Activated T-helper 1 cell treated with anti-CD3 and anti-CD28 coated beads, Interleukin-2, amount 50 U/mL, for 16 hours (primary cell): ENCODE measurements at regions not wholly inside any gene's neighbourhood (a gene's known extent, or its start where the extent isn't known, plus 50 kb on each side); places are given as distances from the start of the nearest gene placed in this dataset.
"Not testable (repeated sequence)": the region's sequence is repeated elsewhere in the genome, so short reads cannot be mapped to it uniquely, and the experiment has no call there.

Source experiments
- DNase-seq, 2 donors: peaks; one replicate each; pipeline ENCODE4 v3.0.0-alpha.2; 2020; ENCODE audit warnings: low read depth in 1 of 2, low spot score in 1 of 2

DNA sequence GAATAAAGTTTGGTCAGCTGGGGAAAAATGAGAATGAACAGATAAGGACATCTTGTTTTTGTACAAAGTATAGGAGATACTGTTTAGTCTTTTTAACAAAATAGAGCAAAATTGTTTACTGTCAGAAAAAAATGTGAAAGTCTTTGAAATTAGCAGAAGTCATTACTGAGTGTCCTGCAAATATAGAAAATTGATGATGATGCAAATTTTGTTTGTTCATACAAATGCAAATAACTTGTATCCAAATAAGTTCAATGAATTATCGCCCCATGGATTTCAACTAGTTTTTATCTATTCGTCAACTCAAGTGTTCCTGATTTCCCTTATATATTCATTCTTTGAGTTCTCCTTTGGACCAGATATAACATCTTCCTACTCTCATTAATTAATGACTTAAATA is 378.0 kb upstream of the SGO1 start:
- DNase-seq, result no peak

GRCh38 chr3:20563251-20563650 is 377.2 kb upstream of the SGO1 start:
- DNase-seq, result no peak

DNA sequence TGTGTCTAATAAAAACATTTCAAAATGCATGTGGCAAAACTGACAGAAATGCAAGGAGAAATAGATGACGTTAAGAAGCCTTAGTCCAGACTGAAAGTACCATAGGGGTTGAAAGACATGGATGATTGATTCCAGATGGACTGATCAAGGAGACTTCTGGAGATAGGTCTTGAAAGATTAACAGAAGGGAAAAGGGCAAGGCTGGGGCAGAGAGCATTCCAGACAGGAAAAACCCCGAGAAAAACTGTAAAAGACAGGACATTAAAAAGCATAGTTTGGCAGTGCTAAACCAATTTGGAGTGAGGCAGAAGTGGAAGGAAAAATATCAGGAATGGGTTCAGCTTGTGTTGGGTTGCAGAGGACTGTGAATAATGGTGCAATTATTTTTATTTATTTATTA is 375.2 kb upstream of the SGO1 start:
- DNase-seq, result no peak

DNA sequence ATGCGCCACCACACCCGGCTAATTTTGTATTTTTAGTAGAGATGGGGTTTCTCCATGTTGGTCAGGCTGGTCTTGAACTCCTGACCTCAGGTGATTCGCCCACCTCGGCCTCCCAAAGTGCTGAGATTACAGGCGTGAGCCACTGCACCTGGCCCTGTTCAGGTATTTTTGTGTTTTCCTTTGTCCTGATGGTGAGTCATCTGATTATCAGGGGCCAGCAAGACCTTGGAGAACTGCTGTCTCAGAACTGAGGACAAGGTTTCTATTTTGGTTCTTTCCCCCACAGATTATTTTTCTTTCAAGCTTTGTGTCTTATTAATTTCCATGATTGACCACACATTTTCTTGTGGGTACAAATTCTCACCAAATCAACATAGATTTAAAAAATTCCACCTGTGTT is 374.4 kb upstream of the SGO1 start:
- DNase-seq, result not testable (repeated sequence)

DNA sequence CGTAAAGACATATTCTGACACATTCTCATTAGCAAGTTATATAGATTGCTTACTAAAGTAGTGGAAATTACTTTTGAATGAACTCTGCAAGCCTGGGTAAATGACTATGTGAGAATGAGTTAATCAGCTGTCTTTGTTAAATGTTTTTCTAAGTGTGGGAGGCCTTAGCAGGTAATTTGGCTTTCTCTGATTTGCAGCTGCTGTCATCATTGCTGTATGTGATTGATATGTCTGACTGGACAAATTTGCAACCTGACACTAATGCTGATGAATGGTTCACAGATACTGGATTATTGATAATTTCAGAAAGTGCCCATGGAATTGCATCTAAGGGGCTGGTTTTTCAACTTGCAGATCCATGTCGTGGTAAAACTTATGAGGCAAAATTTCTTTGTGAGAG is 372.2 kb upstream of the SGO1 start:
- DNase-seq, result no peak

GRCh38 chr3:20556661-20557060 is 370.7 kb upstream of the SGO1 start:
- DNase-seq, result no peak

- DNase-seq, result no peak
Measured at GRCh38 chr3:20552605-20553275, 366.7 kb upstream of the SGO1 start.

DNA sequence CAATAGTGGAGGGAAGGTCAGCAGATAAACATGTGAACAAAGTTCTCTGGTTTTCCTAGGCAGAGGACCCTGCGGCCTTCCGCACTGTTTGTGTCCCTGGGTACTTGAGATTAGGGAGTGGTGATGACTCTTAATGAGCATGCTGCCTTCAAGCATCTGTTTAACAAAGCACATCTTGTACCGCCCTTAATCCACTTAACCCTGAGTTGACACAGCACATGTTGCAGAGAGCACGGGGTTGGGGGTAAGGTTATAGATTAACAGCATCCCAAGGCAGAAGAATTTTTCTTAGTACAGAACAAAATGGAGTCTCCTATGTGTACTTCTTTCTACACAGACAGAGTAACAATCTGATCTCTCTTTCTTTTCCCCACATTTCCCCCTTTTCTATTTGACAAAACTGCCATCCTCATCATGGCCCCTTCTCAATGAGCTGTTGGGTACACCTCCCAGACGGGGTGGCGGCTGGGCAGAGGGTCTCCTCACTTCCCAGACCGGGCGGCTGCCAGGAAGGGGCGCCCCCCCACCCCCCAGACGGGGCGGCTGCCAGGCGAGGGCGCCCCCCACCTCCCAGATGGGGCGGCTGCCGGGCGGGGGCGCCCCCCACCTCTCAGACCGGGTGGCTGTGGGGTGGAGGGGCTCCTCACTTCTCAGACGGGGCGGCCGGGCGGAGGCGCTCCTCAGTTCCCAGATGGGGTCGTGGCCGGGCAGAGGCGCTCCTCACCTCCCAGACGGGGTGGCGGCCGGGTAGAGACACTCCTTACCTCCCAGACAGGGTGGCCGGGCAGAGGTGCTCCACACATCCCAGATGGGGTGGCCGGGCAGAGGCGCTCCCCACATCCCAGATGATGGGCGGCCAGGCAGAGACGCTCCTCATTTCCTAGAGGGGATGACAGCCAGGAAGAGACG is 361.6 kb upstream of the SGO1 start:
- DNase-seq, result not testable (repeated sequence)

- no peak for DNase-seq
Measured at GRCh38 chr3:20546636-20547035, 360.6 kb upstream of the SGO1 start.

GRCh38 chr3:20543535-20544226 is 357.7 kb upstream of the SGO1 start:
- DNase-seq, result no peak

DNA sequence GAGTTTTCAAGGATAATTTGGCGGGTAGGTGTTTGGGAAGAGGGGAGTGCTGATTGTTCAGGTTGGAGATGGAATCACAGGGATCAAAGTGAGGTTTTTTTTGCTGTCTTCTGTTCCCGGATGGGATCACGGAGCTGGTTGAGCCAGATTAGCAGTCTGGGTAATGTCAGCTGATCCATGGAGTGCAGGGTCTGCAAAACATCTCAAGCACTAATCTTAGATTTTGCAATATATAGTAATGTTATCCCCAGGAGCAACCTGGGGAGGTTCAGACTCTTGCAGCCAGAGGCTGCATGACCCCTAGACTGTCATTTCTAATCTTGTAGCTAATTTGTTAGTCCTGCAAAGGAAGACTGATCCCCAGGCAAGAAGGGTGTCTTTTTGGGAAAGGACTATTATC is 354.1 kb upstream of the SGO1 start:
- DNase-seq, result no peak

GRCh38 chr3:20539666-20540065 is 353.7 kb upstream of the SGO1 start:
- DNase-seq, result no peak

- DNase-seq, result no peak
Measured at GRCh38 chr3:20537234-20537633, 351.2 kb upstream of the SGO1 start.

- DNase-seq, result no peak
Measured at GRCh38 chr3:20529911-20530310, 343.9 kb upstream of the SGO1 start.

DNA sequence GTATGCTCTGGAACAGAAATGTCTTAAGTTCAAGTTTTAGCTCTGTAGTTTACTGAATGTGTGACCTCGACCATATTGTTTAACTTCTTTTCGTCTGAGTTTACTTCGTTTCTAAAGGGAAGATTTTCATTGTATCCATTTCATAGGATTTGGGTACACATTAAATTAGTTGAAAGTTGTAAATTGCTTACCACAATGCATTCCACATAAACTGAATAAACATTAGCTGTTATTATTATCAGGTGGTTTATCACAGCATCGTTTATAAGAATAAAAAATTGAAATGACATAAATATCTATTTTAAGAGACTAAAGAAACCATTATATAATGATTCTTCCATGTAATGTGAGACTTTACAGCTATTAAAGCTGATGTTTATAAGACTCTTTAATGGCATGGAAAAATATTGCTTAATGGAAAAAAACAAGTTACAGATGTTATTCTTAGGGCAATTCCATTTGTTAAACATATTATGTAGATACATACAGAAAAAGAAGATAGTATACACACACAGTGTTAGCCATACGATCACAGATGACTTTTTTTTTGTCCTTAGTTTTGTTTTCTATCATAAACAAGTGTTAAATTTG is 342.3 kb upstream of the SGO1 start:
- DNase-seq, result no peak

DNA sequence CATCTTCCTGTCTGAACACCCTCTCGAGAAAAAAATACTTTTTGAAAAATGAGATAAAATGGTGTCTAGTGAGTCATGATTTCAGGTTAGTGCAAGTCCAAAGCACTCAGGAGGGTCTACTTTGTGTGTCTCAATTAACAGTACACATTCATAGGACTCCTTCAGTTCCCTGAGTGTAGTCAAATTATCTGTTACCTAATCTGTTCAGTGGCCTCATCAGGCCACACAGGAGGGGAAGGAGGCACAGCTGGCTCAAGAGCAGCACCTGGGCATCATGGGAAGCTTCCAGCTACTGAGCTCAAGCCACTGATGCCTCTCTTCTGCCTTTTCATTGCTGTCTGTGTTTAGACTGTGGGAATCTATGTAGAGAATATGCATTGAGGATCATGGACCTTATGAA is 341.4 kb upstream of the SGO1 start:
- no peak for DNase-seq

GRCh38 chr3:20524328-20524727 is 338.3 kb upstream of the SGO1 start:
- no peak for DNase-seq

DNA sequence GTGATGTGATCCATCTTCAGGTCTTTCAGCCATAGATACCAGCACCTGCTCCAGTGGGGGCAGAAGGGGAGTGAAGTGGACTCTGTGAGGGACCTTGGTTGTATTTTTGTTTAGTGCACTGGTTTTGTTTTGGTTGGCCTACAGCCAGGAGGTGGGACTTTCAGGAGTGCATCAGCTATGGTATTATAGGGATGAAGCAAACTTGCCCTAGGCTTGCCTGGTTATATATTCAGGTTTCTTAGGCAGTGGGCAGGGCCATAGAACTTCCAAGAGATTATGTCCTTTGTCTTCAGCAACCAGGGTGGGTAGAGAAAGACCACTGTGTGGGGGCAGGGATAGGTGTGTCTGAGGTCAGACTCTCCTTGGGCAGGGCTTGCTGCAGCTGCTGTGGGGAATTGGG is 337.3 kb upstream of the SGO1 start:
- no peak for DNase-seq

GRCh38 chr3:20517316-20517715 is 331.3 kb upstream of the SGO1 start:
- not testable (repeated sequence) for DNase-seq

DNA sequence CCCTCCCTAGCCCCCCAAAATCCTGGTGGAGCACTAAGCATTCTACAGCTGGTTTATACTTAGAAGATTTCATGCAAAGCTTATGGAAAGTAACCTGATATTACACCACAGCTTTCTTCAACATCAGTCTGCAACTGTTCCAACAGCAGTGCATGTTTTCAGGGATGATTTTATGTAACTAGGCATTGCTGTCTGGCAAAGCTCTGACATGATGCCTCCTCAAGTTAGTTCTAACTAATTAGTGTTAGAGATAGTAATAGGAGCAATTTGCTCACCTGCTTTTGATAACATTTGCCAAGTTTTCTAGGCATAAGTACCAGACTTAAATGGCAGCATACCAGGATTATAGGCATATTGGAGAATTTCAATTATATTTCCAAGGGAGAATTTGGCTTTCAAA is 330.3 kb upstream of the SGO1 start:
- no peak for DNase-seq

DNA sequence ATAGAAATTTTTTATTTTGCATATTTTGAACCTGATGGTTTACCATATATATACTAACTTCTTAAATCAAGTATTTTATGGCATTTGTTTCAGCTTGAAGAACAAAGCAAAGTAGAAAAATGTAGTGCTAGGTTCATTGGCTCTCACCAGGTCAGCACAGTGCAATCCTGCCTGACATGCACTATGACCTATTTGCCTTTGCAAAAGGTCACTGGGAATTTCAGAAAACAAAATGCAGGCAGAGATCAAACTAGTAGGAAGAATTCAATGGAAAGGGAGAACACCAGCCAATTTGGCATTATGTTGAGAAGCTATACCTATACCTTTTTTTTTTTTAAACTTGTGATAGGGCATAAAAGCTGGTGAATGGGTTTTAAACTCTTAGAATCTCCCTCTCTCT is 329.8 kb upstream of the SGO1 start:
- DNase-seq, result no peak
